AG04450 (cell line): ENCODE measurements at regions not wholly inside any gene's neighbourhood (a gene's known extent, or its start where the extent isn't known, plus 50 kb on each side); places are given as distances from the start of the nearest gene placed in this dataset.
"Not testable (repeated sequence)": the region's sequence is repeated elsewhere in the genome, so short reads cannot be mapped to it uniquely, and the experiment has no call there.

ENCODE experiments used
- CTCF ChIA-PET: fragments of 300-600, 350-600 bp; formaldehyde crosslinking; extraction: SDS; loops from one replicate; lab custom pipeline; 2022; ENCODE audit warnings: antibody characterized with exemption, inconsistent platforms; lab: Charles Lee
- POLR2A ChIA-PET: fragments of 350-600 bp; formaldehyde crosslinking; extraction: SDS; loops from one replicate; lab custom pipeline; 2021; ENCODE audit warnings: antibody characterized with exemption, inconsistent platforms; lab: Yijun Ruan, JAX
- DNase-seq: peaks from one replicate; pipeline ENCODE4 v3.0.0-alpha.2; 2011; ENCODE audit warnings: low read depth, low spot score
- H3K27ac ChIP-seq: one replicate; pipeline ENCODE4 v1.5.1; 2012; ENCODE audit warnings: low read depth, low read length, control low read depth
- H3K27me3 ChIP-seq: one replicate; pipeline ENCODE4 v1.6.0; 2012; ENCODE audit warnings: low read length; ENCODE audit not compliant: control insufficient read depth, insufficient read depth
- H3K4me3 ChIP-seq: 2 replicates; pipeline ENCODE4 v1.5.1; 2011; ENCODE audit warnings: mild to moderate bottlenecking, low read depth, low read length, control low read depth
- H3K9me3 ChIP-seq: 2 replicates; pipeline ENCODE4 v1.5.1; 2012; ENCODE audit warnings: low read length; ENCODE audit not compliant: control insufficient read depth, insufficient read depth
- CTCF ChIP-seq: IDR thresholded peaks from 2 replicates; pipeline ENCODE4 v1.5.1; 2011; ENCODE audit warnings: low read depth, low read length, control low read depth, inconsistent platforms

GRCh38 chr10:64175271-64175962, 654.2 kb downstream of the REEP3 start:
- CTCF ChIA-PET = no interaction called here

GRCh38 chr10:64182671-64183070, 661.5 kb downstream of the REEP3 start:
- Histone ChIP-seq H3K9me3 (no peaks in the 10 kb centered on the region), H3K27me3 (no peaks in the 10 kb centered on the region), H3K27ac (no peak overlapping the region), H3K4me3 (no peak overlapping the region)
- TF ChIP-seq CTCF = no peak
- POLR2A ChIA-PET = no interaction called here
- CTCF ChIA-PET = no interaction called here
- no peak for DNase-seq

More at GRCh38 chr10:64175271-64175962, 654.2 kb downstream of the REEP3 start:
- Histone ChIP-seq H3K27ac (no peak overlapping the region), H3K4me3 (no peak overlapping the region), H3K9me3 (no peaks in the 10 kb centered on the region; the same call in 1 of the 2 replicates), H3K27me3 (no peaks in the 10 kb centered on the region)
- no peak for TF ChIP-seq CTCF
- DNase-seq = no peak
- POLR2A ChIA-PET = no interaction called here

- TF ChIP-seq CTCF = no peak
- Histone ChIP-seq H3K4me3 (no peak overlapping the region), H3K27me3 (no peaks in the 10 kb centered on the region), H3K9me3 (no peaks in the 10 kb centered on the region), H3K27ac (no peak overlapping the region)
- DNase-seq = no peak
- POLR2A ChIA-PET = no interaction called here
- CTCF ChIA-PET = no interaction called here
These were observed 670.1 kb downstream of the REEP3 start for GRCh38 chr10:64191286-64191685.

- no peak overlapping the region for H3K4me3 ChIP-seq
- H3K9me3 ChIP-seq = peaks cover 5% of the 10 kb centered on the region; the same call in 1 of the 2 replicates
- H3K27me3 ChIP-seq = no peaks in the 10 kb centered on the region
- DNase-seq = no peak
- no peak for TF ChIP-seq CTCF
- ChIA-PET POLR2A (no interaction called here), CTCF (no interaction called here)
- no peak overlapping the region for H3K27ac ChIP-seq
These were observed 675.6 kb downstream of the REEP3 start for GRCh38 chr10:64196638-64197315.

- no peak for DNase-seq
- CTCF ChIA-PET = no interaction called here
- Histone ChIP-seq H3K27me3 (no peaks in the 10 kb centered on the region), H3K9me3 (peaks cover 2% of the 10 kb centered on the region; the same call in 1 of the 2 replicates), H3K27ac (no peak overlapping the region), H3K4me3 (no peak overlapping the region)
- no peak for TF ChIP-seq CTCF
- POLR2A ChIA-PET = no interaction called here
These were observed 680.7 kb downstream of the REEP3 start for GRCh38 chr10:64201936-64202335.

- DNase-seq, H3K4me3 ChIP-seq, POLR2A ChIA-PET, H3K27ac ChIP-seq, H3K27me3 ChIP-seq, H3K9me3 ChIP-seq, CTCF ChIA-PET: not testable (repeated sequence)
These were observed 683.3 kb downstream of the REEP3 start for GRCh38 chr10:64204504-64204903.
